Colonic mucosa (tissue), 4 donors: ENCODE measurements at regions not wholly inside any gene's neighbourhood (a gene's known extent, or its start where the extent isn't known, plus 50 kb on each side); places are given as distances from the start of the nearest gene placed in this dataset.

ENCODE experiments used
- DNase-seq: peaks from one replicate; pipeline ENCODE4 v3.0.0-alpha.2; 2020
- H3K27ac ChIP-seq: fragments of 200-600 bp; one replicate; pipeline ENCODE4 v1.8.0; 2021
- H3K27me3 ChIP-seq: fragments of 200-600 bp; one replicate; pipeline ENCODE4 v1.8.0; 2021
- H3K36me3 ChIP-seq: fragments of 200-600 bp; one replicate; pipeline ENCODE4 v1.8.0; 2021
- H3K4me1 ChIP-seq: fragments of 200-600 bp; one replicate; pipeline ENCODE4 v1.8.0; 2021; ENCODE audit warnings: mild to moderate bottlenecking
- H3K4me3 ChIP-seq: fragments of 200-600 bp; one replicate; pipeline ENCODE4 v1.8.0; 2021
- H3K9ac ChIP-seq, 2 donors: one replicate each; pipeline ENCODE4 v1.7.0; 2013; ENCODE audit warnings: control low read depth in 2 of 2, low read depth in 2 of 2, low read length in 2 of 2
- H3K9me3 ChIP-seq: fragments of 200-600 bp; one replicate; pipeline ENCODE4 v1.8.0; 2021
- CTCF ChIP-seq: fragments of 200-600 bp; IDR thresholded peaks from one replicate; pipeline ENCODE4 v1.8.0; 2022; ENCODE audit warnings: antibody characterized with exemption, mild to moderate bottlenecking
- intact Hi-C: fragments of 100-400 bp; cut with DNase I; formaldehyde crosslinking; loops from one replicate; pipeline ENCODE4 v1.14.1; 2022
- donor health status: healthy.
- donor health status: DM: no; HTN: no; CAD: no.
- donor health status: DM: no; HTN: no; CAD: no.

- H3K9ac ChIP-seq, result no peak overlapping the region
- no peak overlapping the region for H3K27ac ChIP-seq
- H3K27me3 ChIP-seq, result no peaks in the 10 kb centered on the region
- intact Hi-C loops, result no loop called here
- DNase-seq, result no peak
- no peaks in the 10 kb centered on the region for H3K4me1 ChIP-seq
- no peak for TF ChIP-seq CTCF
- H3K9me3 ChIP-seq, result no peaks in the 10 kb centered on the region
- no peak overlapping the region for H3K4me3 ChIP-seq
- no peaks in the 10 kb centered on the region for H3K36me3 ChIP-seq
Measured at GRCh38 chrX:131789664-131790063, 233.4 kb upstream of the STK26 start.

- Histone ChIP-seq H3K4me3 (peak overlapping the region; percentile 35), H3K36me3 (no peaks in the 10 kb centered on the region), H3K27me3 (peaks cover 6% of the 10 kb centered on the region), H3K9ac (no peak overlapping the region), H3K27ac (no peak overlapping the region), H3K4me1 (no peaks in the 10 kb centered on the region), H3K9me3 (no peaks in the 10 kb centered on the region)
- TF ChIP-seq CTCF, result no peak
- intact Hi-C loops, result no loop called here
- no peak for DNase-seq
Measured at GRCh38 chrX:131791608-131792355, 231.3 kb upstream of the STK26 start.

- no peaks in the 10 kb centered on the region for H3K36me3 ChIP-seq
- no peak for TF ChIP-seq CTCF
- intact Hi-C loops, result no loop called here
- peak overlapping the region; percentile 35 for H3K4me3 ChIP-seq
- no peaks in the 10 kb centered on the region for H3K4me1 ChIP-seq
- no peaks in the 10 kb centered on the region for H3K9me3 ChIP-seq
- H3K27ac ChIP-seq, result peak overlapping the region; percentile 30
- peaks cover 6% of the 10 kb centered on the region for H3K27me3 ChIP-seq
- DNase-seq, result peak; percentile 94
- peak overlapping the region in 1 of 2 donors; percentile 42 for H3K9ac ChIP-seq
Measured at GRCh38 chrX:131792356-131792749, 230.7 kb upstream of the STK26 start.

GRCh38 chrX:131792789-131793462 is 230.2 kb upstream of the STK26 start:
- H3K4me3 ChIP-seq, result peak overlapping the region; percentile 35
- H3K9ac ChIP-seq, result peak overlapping the region in 1 of 2 donors; percentile 48
- peaks cover 6% of the 10 kb centered on the region for H3K27me3 ChIP-seq
- peak; percentile 95 for DNase-seq
- no peaks in the 10 kb centered on the region for H3K4me1 ChIP-seq
- no peaks in the 10 kb centered on the region for H3K9me3 ChIP-seq
- H3K27ac ChIP-seq, result peak overlapping the region; percentile 30
- peak; percentile 25 for TF ChIP-seq CTCF
- H3K36me3 ChIP-seq, result no peaks in the 10 kb centered on the region
- intact Hi-C loops, result no loop called here

- Histone ChIP-seq H3K27ac (no peak overlapping the region), H3K36me3 (no peaks in the 10 kb centered on the region), H3K9me3 (no peaks in the 10 kb centered on the region), H3K4me1 (no peaks in the 10 kb centered on the region), H3K27me3 (peaks cover 6% of the 10 kb centered on the region), H3K4me3 (peak overlapping the region; percentile 18), H3K9ac (no peak overlapping the region)
- peak; percentile 34 for DNase-seq
- TF ChIP-seq CTCF, result no peak
- intact Hi-C loops, result no loop called here
Measured at GRCh38 chrX:131795442-131796229, 227.5 kb upstream of the STK26 start.
